ENCODE measurements at regions not wholly inside any gene's neighbourhood (a gene's known extent, or its start where the extent isn't known, plus 50 kb on each side); places are given as distances from the start of the nearest gene placed in this dataset.

DNA sequence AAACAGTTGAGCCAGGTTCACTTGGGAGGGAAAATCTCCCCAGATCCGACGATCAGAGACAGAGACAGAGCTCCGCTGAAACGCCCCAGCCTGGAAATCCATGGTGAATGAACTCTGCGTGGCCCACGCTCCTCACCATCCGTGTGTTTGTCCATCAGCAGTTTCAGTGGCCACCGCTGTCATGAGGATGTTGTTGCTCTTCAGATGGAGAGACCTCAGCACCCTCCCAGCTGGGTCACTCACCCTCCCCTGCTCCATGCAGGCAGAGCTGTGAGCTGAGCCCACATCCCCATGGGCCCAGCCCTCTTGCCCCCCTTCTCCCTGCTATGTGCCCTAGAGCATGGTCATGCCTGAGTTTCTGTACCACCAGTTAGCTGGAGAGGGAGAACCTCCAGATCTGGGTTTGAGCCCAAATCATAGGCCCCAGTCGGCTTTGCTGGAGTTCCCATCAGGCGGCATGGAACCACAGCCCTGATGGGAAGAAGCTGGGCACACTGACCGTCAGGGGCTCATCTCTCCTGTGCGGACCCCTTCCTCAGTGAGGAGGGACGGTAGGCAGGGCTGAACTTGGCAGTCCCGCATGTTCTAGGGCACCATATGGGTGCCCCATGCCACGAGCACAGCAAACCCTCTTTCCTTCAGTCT lies 154.4 kb upstream of the COL5A1 start:
- TF ChIP-seq, protein P1, sequence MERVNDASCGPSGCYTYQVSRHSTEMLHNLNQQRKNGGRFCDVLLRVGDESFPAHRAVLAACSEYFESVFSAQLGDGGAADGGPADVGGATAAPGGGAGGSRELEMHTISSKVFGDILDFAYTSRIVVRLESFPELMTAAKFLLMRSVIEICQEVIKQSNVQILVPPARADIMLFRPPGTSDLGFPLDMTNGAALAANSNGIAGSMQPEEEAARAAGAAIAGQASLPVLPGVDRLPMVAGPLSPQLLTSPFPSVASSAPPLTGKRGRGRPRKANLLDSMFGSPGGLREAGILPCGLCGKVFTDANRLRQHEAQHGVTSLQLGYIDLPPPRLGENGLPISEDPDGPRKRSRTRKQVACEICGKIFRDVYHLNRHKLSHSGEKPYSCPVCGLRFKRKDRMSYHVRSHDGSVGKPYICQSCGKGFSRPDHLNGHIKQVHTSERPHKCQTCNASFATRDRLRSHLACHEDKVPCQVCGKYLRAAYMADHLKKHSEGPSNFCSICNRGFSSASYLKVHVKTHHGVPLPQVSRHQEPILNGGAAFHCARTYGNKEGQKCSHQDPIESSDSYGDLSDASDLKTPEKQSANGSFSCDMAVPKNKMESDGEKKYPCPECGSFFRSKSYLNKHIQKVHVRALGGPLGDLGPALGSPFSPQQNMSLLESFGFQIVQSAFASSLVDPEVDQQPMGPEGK (CRISPR knock-in tag; IDR thresholded peaks at IDR 0.05; ENCODE audit: borderline replicate concordance), result no peak
- TF ChIP-seq SNAI2 (CRISPR knock-in tag; IDR thresholded peaks at IDR 0.05), result no peak
- no peak for TF ChIP-seq TOX (CRISPR knock-in tag; IDR thresholded peaks at IDR 0.05; ENCODE audit: borderline replicate concordance)
- TF ChIP-seq, protein P2, sequence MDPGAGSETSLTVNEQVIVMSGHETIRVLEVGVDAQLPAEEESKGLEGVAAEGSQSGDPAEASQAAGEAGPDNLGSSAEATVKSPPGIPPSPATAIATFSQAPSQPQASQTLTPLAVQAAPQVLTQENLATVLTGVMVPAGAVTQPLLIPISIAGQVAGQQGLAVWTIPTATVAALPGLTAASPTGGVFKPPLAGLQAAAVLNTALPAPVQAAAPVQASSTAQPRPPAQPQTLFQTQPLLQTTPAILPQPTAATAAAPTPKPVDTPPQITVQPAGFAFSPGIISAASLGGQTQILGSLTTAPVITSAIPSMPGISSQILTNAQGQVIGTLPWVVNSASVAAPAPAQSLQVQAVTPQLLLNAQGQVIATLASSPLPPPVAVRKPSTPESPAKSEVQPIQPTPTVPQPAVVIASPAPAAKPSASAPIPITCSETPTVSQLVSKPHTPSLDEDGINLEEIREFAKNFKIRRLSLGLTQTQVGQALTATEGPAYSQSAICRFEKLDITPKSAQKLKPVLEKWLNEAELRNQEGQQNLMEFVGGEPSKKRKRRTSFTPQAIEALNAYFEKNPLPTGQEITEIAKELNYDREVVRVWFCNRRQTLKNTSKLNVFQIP (CRISPR knock-in tag; IDR thresholded peaks at IDR 0.05; ENCODE audit: borderline replicate concordance, low read depth), result no peak
- no peak for TF ChIP-seq ZNF565 (CRISPR knock-in tag; conservative IDR thresholded peaks at IDR 0.05; ENCODE audit: low read depth)
- no peak for TF ChIP-seq ARNTL (CRISPR knock-in tag; IDR thresholded peaks at IDR 0.05; ENCODE audit: borderline replicate concordance, low read depth)
- ATAC-seq, result no peak

DNA sequence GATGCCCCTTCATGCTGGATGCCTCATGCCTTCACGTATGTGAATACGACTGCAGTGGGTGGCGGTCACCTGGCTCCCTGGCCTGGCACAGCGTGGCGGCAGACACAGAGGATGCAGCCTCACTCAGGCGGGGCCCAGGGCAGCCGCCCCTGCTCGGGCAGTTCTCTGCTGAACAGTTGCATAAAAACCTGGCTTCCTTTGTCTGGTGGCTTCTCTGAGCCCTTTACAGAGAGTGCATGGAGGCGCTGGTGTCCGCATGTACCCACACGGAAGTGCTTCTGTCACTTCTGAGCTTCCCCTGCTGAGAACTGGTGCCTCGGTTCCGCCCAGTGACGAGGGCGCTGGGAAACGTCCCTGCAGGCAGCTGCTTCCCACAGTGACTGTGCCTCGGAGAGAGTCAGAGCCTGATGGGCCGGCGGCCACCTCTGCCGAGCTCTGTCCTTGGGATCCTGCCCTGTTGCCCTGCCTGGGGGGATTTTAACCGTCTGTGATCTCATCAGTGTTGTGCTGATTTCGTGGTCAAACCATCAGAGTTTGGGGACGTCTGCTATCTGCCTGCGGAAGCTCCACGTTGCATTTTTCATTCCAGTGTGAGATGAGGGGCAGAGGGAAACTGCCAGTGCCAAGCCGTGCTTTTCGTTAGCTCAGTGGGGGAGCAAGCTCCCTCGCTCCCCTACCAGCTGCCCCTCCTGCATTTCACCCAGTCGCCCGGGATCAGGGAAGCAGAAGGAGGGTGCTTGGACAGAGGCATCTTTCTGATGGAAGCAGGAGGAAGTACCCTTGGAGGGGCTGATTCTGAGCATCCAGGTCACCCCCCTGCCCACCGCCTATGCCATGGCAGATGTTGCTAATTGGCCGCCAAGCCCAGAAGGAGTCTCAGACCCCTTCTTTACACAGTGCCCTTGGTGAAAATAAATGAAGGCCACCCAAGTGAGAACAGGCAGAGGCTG lies 153.0 kb upstream of the COL5A1 start:
- TF ChIP-seq ARNTL (CRISPR knock-in tag; IDR thresholded peaks at IDR 0.05; ENCODE audit: borderline replicate concordance, low read depth) (no peak), TOX (CRISPR knock-in tag; IDR thresholded peaks at IDR 0.05; ENCODE audit: borderline replicate concordance) (no peak), ZFP30 (CRISPR knock-in tag; IDR thresholded peaks at IDR 0.05) (no peak), OSR1 (CRISPR knock-in tag; IDR thresholded peaks at IDR 0.05) (no peak), BACH2 (CRISPR knock-in tag; IDR thresholded peaks at IDR 0.05; ENCODE audit: borderline replicate concordance) (no peak), ISL1 (CRISPR knock-in tag; IDR thresholded peaks at IDR 0.05) (no peak), RARB (CRISPR knock-in tag; IDR thresholded peaks at IDR 0.05) (no peak), ZC3H10 (CRISPR knock-in tag; IDR thresholded peaks at IDR 0.05) (no peak), ZNF70 (CRISPR knock-in tag; IDR thresholded peaks at IDR 0.05) (no peak), GLIS3 (CRISPR knock-in tag; IDR thresholded peaks at IDR 0.05) (no peak), ZNF565 (CRISPR knock-in tag; conservative IDR thresholded peaks at IDR 0.05; ENCODE audit: low read depth) (no peak), ZNF8 (CRISPR knock-in tag; IDR thresholded peaks at IDR 0.05) (no peak)
- TF ChIP-seq, protein P3, sequence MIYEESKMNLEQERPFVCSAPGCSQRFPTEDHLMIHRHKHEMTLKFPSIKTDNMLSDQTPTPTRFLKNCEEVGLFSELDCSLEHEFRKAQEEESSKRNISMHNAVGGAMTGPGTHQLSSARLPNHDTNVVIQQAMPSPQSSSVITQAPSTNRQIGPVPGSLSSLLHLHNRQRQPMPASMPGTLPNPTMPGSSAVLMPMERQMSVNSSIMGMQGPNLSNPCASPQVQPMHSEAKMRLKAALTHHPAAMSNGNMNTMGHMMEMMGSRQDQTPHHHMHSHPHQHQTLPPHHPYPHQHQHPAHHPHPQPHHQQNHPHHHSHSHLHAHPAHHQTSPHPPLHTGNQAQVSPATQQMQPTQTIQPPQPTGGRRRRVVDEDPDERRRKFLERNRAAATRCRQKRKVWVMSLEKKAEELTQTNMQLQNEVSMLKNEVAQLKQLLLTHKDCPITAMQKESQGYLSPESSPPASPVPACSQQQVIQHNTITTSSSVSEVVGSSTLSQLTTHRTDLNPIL (CRISPR knock-in tag; IDR thresholded peaks at IDR 0.05; ENCODE audit: low read depth), result no peak
- TF ChIP-seq, protein P4, sequence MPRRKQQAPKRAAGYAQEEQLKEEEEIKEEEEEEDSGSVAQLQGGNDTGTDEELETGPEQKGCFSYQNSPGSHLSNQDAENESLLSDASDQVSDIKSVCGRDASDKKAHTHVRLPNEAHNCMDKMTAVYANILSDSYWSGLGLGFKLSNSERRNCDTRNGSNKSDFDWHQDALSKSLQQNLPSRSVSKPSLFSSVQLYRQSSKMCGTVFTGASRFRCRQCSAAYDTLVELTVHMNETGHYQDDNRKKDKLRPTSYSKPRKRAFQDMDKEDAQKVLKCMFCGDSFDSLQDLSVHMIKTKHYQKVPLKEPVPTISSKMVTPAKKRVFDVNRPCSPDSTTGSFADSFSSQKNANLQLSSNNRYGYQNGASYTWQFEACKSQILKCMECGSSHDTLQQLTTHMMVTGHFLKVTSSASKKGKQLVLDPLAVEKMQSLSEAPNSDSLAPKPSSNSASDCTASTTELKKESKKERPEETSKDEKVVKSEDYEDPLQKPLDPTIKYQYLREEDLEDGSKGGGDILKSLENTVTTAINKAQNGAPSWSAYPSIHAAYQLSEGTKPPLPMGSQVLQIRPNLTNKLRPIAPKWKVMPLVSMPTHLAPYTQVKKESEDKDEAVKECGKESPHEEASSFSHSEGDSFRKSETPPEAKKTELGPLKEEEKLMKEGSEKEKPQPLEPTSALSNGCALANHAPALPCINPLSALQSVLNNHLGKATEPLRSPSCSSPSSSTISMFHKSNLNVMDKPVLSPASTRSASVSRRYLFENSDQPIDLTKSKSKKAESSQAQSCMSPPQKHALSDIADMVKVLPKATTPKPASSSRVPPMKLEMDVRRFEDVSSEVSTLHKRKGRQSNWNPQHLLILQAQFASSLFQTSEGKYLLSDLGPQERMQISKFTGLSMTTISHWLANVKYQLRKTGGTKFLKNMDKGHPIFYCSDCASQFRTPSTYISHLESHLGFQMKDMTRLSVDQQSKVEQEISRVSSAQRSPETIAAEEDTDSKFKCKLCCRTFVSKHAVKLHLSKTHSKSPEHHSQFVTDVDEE (CRISPR knock-in tag; IDR thresholded peaks at IDR 0.05), result no peak
- TF ChIP-seq, protein P1 (CRISPR knock-in tag; IDR thresholded peaks at IDR 0.05; ENCODE audit: borderline replicate concordance), result no peak
- TF ChIP-seq, protein P5, sequence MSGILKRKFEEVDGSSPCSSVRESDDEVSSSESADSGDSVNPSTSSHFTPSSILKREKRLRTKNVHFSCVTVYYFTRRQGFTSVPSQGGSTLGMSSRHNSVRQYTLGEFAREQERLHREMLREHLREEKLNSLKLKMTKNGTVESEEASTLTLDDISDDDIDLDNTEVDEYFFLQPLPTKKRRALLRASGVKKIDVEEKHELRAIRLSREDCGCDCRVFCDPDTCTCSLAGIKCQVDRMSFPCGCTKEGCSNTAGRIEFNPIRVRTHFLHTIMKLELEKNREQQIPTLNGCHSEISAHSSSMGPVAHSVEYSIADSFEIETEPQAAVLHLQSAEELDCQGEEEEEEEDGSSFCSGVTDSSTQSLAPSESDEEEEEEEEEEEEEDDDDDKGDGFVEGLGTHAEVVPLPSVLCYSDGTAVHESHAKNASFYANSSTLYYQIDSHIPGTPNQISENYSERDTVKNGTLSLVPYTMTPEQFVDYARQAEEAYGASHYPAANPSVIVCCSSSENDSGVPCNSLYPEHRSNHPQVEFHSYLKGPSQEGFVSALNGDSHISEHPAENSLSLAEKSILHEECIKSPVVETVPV (CRISPR knock-in tag; IDR thresholded peaks at IDR 0.05), result no peak
- ATAC-seq, result no peak

Data from SK-N-SH treated with all-trans-retinoic acid at 6 μM for 48 hours (cell line).